Ishikawa (cell line): ENCODE measurements at regions not wholly inside any gene's neighbourhood (a gene's known extent, or its start where the extent isn't known, plus 50 kb on each side); places are given as distances from the start of the nearest gene placed in this dataset.
A peak's percentile ranks its signal among the peaks of the same experiment; 100 is the strongest.

Source experiments
- CEBPB ChIP-seq: IDR thresholded peaks from 2 replicates; pipeline ENCODE4 v1.6.1; 2012
- CREB1 ChIP-seq: IDR thresholded peaks from 2 replicates; pipeline ENCODE4 v1.6.1; 2012; ENCODE audit warnings: low read depth
- EGR1 ChIP-seq: IDR thresholded peaks from 2 replicates; pipeline ENCODE4 v1.6.1; 2012
- EP300 ChIP-seq: IDR thresholded peaks from 2 replicates; pipeline ENCODE4 v1.6.1; 2012; ENCODE audit warnings: borderline replicate concordance
- FOXM1 ChIP-seq: IDR thresholded peaks from 2 replicates; pipeline ENCODE4 v1.6.1; 2012; ENCODE audit warnings: low read depth, borderline replicate concordance
- NFIC ChIP-seq: IDR thresholded peaks from 2 replicates; pipeline ENCODE4 v1.6.1; 2012
- RAD21 ChIP-seq: IDR thresholded peaks from 2 replicates; pipeline ENCODE4 v1.6.1; 2012; ENCODE audit warnings: low read depth
- TAF1 ChIP-seq: IDR thresholded peaks from 2 replicates; pipeline ENCODE4 v1.6.1; 2012; ENCODE audit warnings: low read depth, mild to moderate bottlenecking
- TCF12 ChIP-seq: IDR thresholded peaks from 2 replicates; pipeline ENCODE4 v1.6.1; 2012; ENCODE audit warnings: low read depth
- TEAD4 ChIP-seq: IDR thresholded peaks from 2 replicates; pipeline ENCODE4 v1.6.1; 2012
- USF1 ChIP-seq: IDR thresholded peaks from 2 replicates; pipeline ENCODE4 v1.6.1; 2012
- YY1 ChIP-seq: IDR thresholded peaks from 2 replicates; pipeline ENCODE4 v1.6.1; 2012; ENCODE audit warnings: low read depth
- ZBTB7A ChIP-seq: IDR thresholded peaks from 2 replicates; pipeline ENCODE4 v1.6.1; 2012; ENCODE audit warnings: low read depth
- TF ChIP-seq, protein P1 (sequence below): IDR thresholded peaks from 2 replicates; pipeline ENCODE4 v1.6.1; 2012
- TF ChIP-seq, protein P2 (sequence below): IDR thresholded peaks from 2 replicates; pipeline ENCODE4 v1.6.1; 2012; ENCODE audit warnings: low read depth, mild to moderate bottlenecking

DNA sequence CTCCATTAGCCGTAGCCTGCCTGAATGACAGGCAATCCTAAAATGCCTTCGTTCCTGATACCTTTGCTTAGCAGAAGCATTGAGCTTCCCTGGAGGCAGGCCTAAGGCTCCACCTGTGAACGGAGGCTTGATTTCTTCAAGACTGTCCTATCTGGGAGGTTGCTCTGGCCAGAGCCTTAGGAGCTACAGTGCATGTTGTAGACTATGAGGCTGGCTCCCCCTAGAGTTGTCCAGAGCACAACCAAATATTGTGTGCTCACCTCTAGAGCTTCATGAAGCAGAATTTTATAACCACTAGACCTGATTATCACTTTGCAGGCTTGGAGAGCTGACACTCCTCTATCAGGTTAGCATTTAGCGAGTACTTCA, 217.8 kb downstream of the MAFB start:
- TF ChIP-seq NFIC (no peak), FOXM1 (no peak), RAD21 (peak; percentile 11; the same call in 1 of the 2 replicates), ZBTB7A (no peak)
- TF ChIP-seq, protein P1, sequence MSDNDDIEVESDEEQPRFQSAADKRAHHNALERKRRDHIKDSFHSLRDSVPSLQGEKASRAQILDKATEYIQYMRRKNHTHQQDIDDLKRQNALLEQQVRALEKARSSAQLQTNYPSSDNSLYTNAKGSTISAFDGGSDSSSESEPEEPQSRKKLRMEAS, result no peak

GRCh38 chr20:40470445-40471260, 218.4 kb downstream of the MAFB start:
- TF ChIP-seq CREB1 (no peak), NFIC (peak; percentile 69), ZBTB7A (no peak), RAD21 (no peak)

DNA sequence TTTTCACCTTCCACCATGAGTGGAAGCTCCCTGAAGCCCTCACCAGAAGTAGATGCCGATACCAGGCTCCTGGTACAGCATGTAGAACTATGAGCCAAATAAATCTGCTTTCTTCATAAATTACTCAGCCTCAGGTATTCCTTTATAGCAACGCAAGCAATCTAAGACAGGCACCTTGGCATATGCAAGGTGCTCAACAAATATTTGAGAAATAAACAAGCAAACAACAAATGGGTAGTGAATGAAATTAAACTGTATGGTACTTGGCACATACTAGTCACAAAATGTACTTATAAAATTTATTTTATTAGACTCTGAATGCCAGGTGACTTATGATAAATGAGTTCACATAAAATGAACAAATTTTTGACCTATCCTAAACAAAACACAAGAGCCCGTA, 220.3 kb downstream of the MAFB start:
- no peak for TF ChIP-seq FOXM1
- TF ChIP-seq RAD21, result no peak
- TF ChIP-seq NFIC, result no peak
- TF ChIP-seq USF1, result no peak
- TF ChIP-seq CEBPB, result no peak
- TF ChIP-seq EP300, result no peak
- TF ChIP-seq TEAD4, result no peak
- no peak for TF ChIP-seq YY1
- TF ChIP-seq, protein P1, result no peak
- TF ChIP-seq, protein P2, sequence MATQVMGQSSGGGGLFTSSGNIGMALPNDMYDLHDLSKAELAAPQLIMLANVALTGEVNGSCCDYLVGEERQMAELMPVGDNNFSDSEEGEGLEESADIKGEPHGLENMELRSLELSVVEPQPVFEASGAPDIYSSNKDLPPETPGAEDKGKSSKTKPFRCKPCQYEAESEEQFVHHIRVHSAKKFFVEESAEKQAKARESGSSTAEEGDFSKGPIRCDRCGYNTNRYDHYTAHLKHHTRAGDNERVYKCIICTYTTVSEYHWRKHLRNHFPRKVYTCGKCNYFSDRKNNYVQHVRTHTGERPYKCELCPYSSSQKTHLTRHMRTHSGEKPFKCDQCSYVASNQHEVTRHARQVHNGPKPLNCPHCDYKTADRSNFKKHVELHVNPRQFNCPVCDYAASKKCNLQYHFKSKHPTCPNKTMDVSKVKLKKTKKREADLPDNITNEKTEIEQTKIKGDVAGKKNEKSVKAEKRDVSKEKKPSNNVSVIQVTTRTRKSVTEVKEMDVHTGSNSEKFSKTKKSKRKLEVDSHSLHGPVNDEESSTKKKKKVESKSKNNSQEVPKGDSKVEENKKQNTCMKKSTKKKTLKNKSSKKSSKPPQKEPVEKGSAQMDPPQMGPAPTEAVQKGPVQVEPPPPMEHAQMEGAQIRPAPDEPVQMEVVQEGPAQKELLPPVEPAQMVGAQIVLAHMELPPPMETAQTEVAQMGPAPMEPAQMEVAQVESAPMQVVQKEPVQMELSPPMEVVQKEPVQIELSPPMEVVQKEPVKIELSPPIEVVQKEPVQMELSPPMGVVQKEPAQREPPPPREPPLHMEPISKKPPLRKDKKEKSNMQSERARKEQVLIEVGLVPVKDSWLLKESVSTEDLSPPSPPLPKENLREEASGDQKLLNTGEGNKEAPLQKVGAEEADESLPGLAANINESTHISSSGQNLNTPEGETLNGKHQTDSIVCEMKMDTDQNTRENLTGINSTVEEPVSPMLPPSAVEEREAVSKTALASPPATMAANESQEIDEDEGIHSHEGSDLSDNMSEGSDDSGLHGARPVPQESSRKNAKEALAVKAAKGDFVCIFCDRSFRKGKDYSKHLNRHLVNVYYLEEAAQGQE, result no peak
- no peak for TF ChIP-seq TCF12
- no peak for TF ChIP-seq EGR1
- TF ChIP-seq ZBTB7A, result no peak

DNA sequence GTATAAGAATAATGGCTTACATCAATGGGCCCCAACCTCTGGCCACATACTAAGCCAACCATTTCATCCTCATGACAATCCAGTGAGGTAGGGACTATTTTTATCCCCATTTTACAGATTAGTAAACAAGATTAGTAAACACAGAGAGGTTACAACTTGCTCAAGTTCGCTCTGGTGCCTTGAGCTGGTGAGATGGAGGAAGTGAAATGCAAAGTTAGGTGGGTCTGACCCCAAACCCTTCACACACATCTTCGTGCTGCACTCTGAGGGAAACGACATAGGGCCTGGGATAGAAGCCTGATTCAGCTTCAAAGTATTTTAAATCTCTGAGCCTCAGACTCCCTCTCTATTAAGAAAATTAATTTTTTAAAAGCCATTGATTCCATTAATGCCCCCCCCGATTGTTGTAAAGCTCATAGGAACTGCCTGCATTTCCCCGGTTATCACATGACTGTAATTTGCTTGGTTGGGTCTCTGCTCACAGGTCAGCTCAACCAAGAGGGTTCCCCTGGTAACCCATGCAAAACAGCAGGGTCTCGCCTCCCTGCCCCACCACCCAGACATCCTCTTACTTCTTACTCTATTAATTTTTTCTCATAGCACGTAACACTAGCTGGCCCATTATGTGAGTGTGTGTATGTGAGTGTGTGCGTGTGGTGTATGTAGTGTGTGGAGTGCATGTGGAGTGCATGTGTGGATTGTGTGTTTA, 221.2 kb downstream of the MAFB start:
- TF ChIP-seq YY1, result no peak

DNA sequence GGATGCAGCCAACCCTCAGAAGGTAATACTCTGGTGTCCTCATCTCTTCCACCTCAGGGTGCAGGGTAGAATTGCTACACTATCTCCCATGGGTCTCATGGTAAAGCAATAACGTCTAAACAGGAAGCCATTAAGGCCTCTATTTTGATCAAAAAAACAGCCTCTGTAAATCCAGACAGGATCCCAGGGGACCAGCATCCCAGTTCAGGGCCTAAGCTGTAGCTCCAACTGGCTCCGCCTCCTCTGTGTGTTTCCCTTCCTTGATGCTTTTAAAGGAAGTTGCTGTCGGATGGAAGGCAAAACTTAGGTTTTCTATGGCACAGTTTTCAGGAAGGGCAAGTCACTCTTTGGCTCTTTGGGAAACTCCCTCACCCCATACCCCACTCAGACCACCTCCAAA, 222.0 kb downstream of the MAFB start:
- TF ChIP-seq USF1, result no peak
- TF ChIP-seq RAD21, result no peak
- TF ChIP-seq CREB1, result no peak
- TF ChIP-seq TAF1, result no peak
- no peak for TF ChIP-seq EP300
- no peak for TF ChIP-seq TCF12
- TF ChIP-seq, protein P2, result no peak
- TF ChIP-seq FOXM1, result no peak

GRCh38 chr20:40464731-40465208, 224.3 kb downstream of the MAFB start:
- TF ChIP-seq TCF12 (no peak), CEBPB (no peak), ZBTB7A (no peak), YY1 (no peak), NFIC (no peak), FOXM1 (no peak), TAF1 (no peak), RAD21 (no peak), USF1 (no peak), CREB1 (no peak), EGR1 (no peak), TEAD4 (no peak), EP300 (no peak)
- TF ChIP-seq, protein P1, result no peak
- TF ChIP-seq, protein P2, result no peak
